H1 (cell line): ENCODE measurements at regions not wholly inside any gene's neighbourhood (a gene's known extent, or its start where the extent isn't known, plus 50 kb on each side); places are given as distances from the start of the nearest gene placed in this dataset.

Experiments
- CTCF ChIA-PET: fragments of 300-600 bp; sonication (Branson Sonifier 250); formaldehyde crosslinking; loops from one replicate; lab custom pipeline; 2021; ENCODE audit not compliant: partially characterized antibody; lab: Charles Lee
- POLR2A ChIA-PET: fragments of 300-600 bp; sonication (Branson Sonifier 250); formaldehyde crosslinking; loops from one replicate; lab custom pipeline; 2021; ENCODE audit warnings: inconsistent platforms; ENCODE audit not compliant: partially characterized antibody; lab: Charles Lee
- DNase-seq, 2 experiments: peaks; one replicate each; pipeline versions ENCODE4 v3.0.0 to v3.0.0-alpha.2; 2010 to 2022; ENCODE audit warnings: low spot score in 2 of 2, low read depth in 1 of 2, mixed read lengths in 1 of 2
- FAIRE-seq: peaks from 2 replicates; lab custom pipeline; 2011; peaks lifted over from hg19 to GRCh38; lab: Jason Lieb, UNC
- H2AFZ ChIP-seq: 2 replicates; pipeline ENCODE4 v1.8.1; 2012; ENCODE audit warnings: low read length, inconsistent platforms
- H2AK5ac ChIP-seq: 2 replicates; pipeline ENCODE4 v1.6.1; 2013; ENCODE audit warnings: low read depth, low read length
- H2BK120ac ChIP-seq: replicated peaks from 2 replicates; pipeline ENCODE3; 2013; ENCODE audit warnings: low read depth, low read length, inconsistent platforms
- H2BK12ac ChIP-seq: 2 replicates; pipeline ENCODE4 v1.6.1; 2013; ENCODE audit warnings: low read depth, low read length
- H2BK15ac ChIP-seq: 2 replicates; pipeline ENCODE4 v1.6.1; 2013; ENCODE audit warnings: low read length
- H2BK20ac ChIP-seq: 2 replicates; pipeline ENCODE4 v1.6.1; 2013; ENCODE audit warnings: low read length
- H2BK5ac ChIP-seq: 2 replicates; pipeline ENCODE4 v1.6.1; 2013; ENCODE audit warnings: low read depth, low read length
- H3K14ac ChIP-seq: 2 replicates; pipeline ENCODE4 v1.6.1; 2013; ENCODE audit warnings: inconsistent platforms; ENCODE audit not compliant: insufficient read length
- H3K18ac ChIP-seq: 2 replicates; pipeline ENCODE4 v1.6.1; 2013; ENCODE audit warnings: low read length; ENCODE audit errors: extremely low read depth
- H3K23ac ChIP-seq: 2 replicates; pipeline ENCODE4 v1.6.1; 2013; ENCODE audit warnings: inconsistent platforms; ENCODE audit not compliant: insufficient read length
- H3K23me2 ChIP-seq: 2 replicates; pipeline ENCODE4 v1.6.1; 2013; ENCODE audit warnings: low read depth, low read length
- H3K27ac ChIP-seq: 2 replicates; pipeline ENCODE4 v1.6.1; 2011; ENCODE audit warnings: low read depth, low read length, inconsistent platforms
- H3K27me3 ChIP-seq, 4 experiments: replicated peaks in 1 of 4; 1 replicate in 1 of 4; 2 replicates in 3 of 4; pipeline versions ENCODE4 v1.6.1 to v1.8.1; 2011 to 2013; ENCODE audit warnings: low read length in 3 of 4, mild to moderate bottlenecking in 3 of 4, inconsistent platforms in 2 of 4, mixed read lengths in 2 of 4, moderate library complexity in 1 of 4; ENCODE audit not compliant: control insufficient read depth in 3 of 4, insufficient read depth in 3 of 4; ENCODE audit errors: extremely low read depth in 1 of 4
- H3K36me3 ChIP-seq, 4 experiments: 2 replicates each; pipeline versions ENCODE4 v1.6.1 to v1.8.1; 2011 to 2013; ENCODE audit warnings: mild to moderate bottlenecking in 4 of 4, low read length in 3 of 4, moderate library complexity in 2 of 4, control low read depth in 1 of 4, inconsistent platforms in 1 of 4; ENCODE audit not compliant: insufficient read depth in 4 of 4, control insufficient read depth in 2 of 4
- H3K4ac ChIP-seq: replicated peaks from 2 replicates; pipeline ENCODE3; 2013; ENCODE audit warnings: low read length, low read depth, mixed read lengths, inconsistent platforms; ENCODE audit not compliant: insufficient read length
- H3K4me1 ChIP-seq, 4 experiments: replicated peaks in 1 of 4; 1 replicate in 1 of 4; 2 replicates in 3 of 4; pipeline versions ENCODE4 v1.6.1 to v1.8.1; 2011 to 2013; ENCODE audit warnings: low read length in 3 of 4, inconsistent platforms in 2 of 4, mixed read lengths in 1 of 4; ENCODE audit not compliant: insufficient read depth in 4 of 4, control insufficient read depth in 3 of 4
- H3K4me2 ChIP-seq, 2 experiments: 2 replicates each; pipeline versions ENCODE4 v1.6.1 to v1.8.1; 2011 to 2013; ENCODE audit warnings: low read depth in 2 of 2, low read length in 2 of 2, control low read depth in 1 of 2, inconsistent platforms in 1 of 2, mild to moderate bottlenecking in 1 of 2; ENCODE audit not compliant: insufficient read depth in 1 of 2
- H3K4me3 ChIP-seq, 4 experiments: fragments of 200-600, 300-600 bp in 1 of 4; sonication (generic), shearing (Covaris generic), sonication (Bioruptor Twin) in 1 of 4; 2 replicates each; pipeline versions ENCODE4 v1.5.1 to v1.8.1; 2011 to 2016; ENCODE audit warnings: low read length in 4 of 4, low read depth in 3 of 4, control low read depth in 2 of 4, inconsistent platforms in 2 of 4, mild to moderate bottlenecking in 2 of 4, mixed read lengths in 1 of 4, moderate library complexity in 1 of 4; ENCODE audit not compliant: insufficient read depth in 2 of 4; ENCODE audit errors: extremely low read depth in 1 of 4
- H3K56ac ChIP-seq: replicated peaks from 2 replicates; pipeline ENCODE3; 2013; ENCODE audit warnings: low read depth, mild to moderate bottlenecking, mixed read lengths, low read length, inconsistent platforms; ENCODE audit not compliant: insufficient read length
- H3K79me1 ChIP-seq: 2 replicates; pipeline ENCODE4 v1.6.1; 2013; ENCODE audit warnings: low read depth, low read length, control low read depth
- H3K79me2 ChIP-seq, 2 experiments: 2 replicates each; pipeline versions ENCODE4 v1.6.1 to v1.8.1; 2012 to 2013; ENCODE audit warnings: low read length in 2 of 2, mild to moderate bottlenecking in 2 of 2, inconsistent platforms in 1 of 2; ENCODE audit not compliant: insufficient read depth in 2 of 2, control insufficient read depth in 1 of 2
- H3K9ac ChIP-seq, 4 experiments: replicated peaks in 1 of 4; 1 replicate in 1 of 4; 2 replicates in 3 of 4; pipeline versions ENCODE4 v1.6.1 to v1.8.1; 2011 to 2013; ENCODE audit warnings: low read depth in 3 of 4, low read length in 3 of 4, control low read depth in 2 of 4, mild to moderate bottlenecking in 2 of 4, moderate library complexity in 2 of 4, inconsistent platforms in 1 of 4; ENCODE audit errors: extremely low read depth in 1 of 4
- H3K9me3 ChIP-seq, 2 experiments: 2 replicates each; pipeline versions ENCODE4 v1.6.1 to v1.8.1; 2012 to 2013; ENCODE audit warnings: mild to moderate bottlenecking in 2 of 2, moderate library complexity in 2 of 2, control low read depth in 1 of 2, inconsistent platforms in 1 of 2, low read depth in 1 of 2, low read length in 1 of 2, mixed read lengths in 1 of 2; ENCODE audit not compliant: insufficient read depth in 2 of 2
- H4K20me1 ChIP-seq, 2 experiments: replicated peaks in 1 of 2; 2 replicates each; pipeline versions ENCODE3 to v1.8.1; 2011 to 2013; ENCODE audit warnings: inconsistent platforms in 2 of 2, low read length in 2 of 2, mild to moderate bottlenecking in 1 of 2; ENCODE audit not compliant: insufficient read depth in 2 of 2, control insufficient read depth in 1 of 2
- H4K5ac ChIP-seq: 2 replicates; pipeline ENCODE4 v1.6.1; 2013; ENCODE audit warnings: low read length, low read depth, mixed read lengths, inconsistent platforms; ENCODE audit not compliant: insufficient read length
- H4K8ac ChIP-seq: 2 replicates; pipeline ENCODE4 v1.8.0; 2013; ENCODE audit warnings: mild to moderate bottlenecking, moderate library complexity, low read length, inconsistent platforms; ENCODE audit not compliant: insufficient read depth; ENCODE audit errors: extremely low read depth
- H4K91ac ChIP-seq: replicated peaks from 2 replicates; pipeline ENCODE3; 2013; ENCODE audit warnings: low read length, mixed read lengths, inconsistent platforms; ENCODE audit not compliant: insufficient read length
- CTBP2 ChIP-seq: IDR thresholded peaks from 2 replicates; pipeline ENCODE4 v1.7.0; 2011; ENCODE audit warnings: borderline replicate concordance, mild to moderate bottlenecking, moderate library complexity, mixed read lengths, low read length; ENCODE audit not compliant: insufficient read depth, insufficient read length
- EGR1 ChIP-seq: IDR thresholded peaks from 2 replicates; pipeline ENCODE4 v1.6.1; 2011; ENCODE audit warnings: low read depth, low read length, borderline replicate concordance
- MAFK ChIP-seq: IDR thresholded peaks from 2 replicates; pipeline ENCODE4 v1.6.1; 2012; ENCODE audit warnings: low read depth, mild to moderate bottlenecking, improper control_type of control experiment, low read length
- RFX5 ChIP-seq: IDR thresholded peaks from 2 replicates; pipeline ENCODE4 v1.6.1; 2011; ENCODE audit warnings: low read depth, low read length, improper control_type of control experiment, borderline replicate concordance
- SIRT6 ChIP-seq: IDR thresholded peaks from one replicate; pipeline ENCODE4 v1.7.1; 2012; ENCODE audit warnings: low read length, inconsistent platforms
- SP4 ChIP-seq: IDR thresholded peaks from 2 replicates; pipeline ENCODE4 v1.6.1; 2012; ENCODE audit warnings: low read length, inconsistent platforms
- WGBS, 2 experiments: shearing (Covaris generic) in 1 of 2; methylation state at CpG; one replicate each; pipeline versions ENCODE4 v1.1.6 to v1.1.7; 2013 to 2015; ENCODE audit warnings: low lambda C conversion rate in 2 of 2, mixed read lengths in 2 of 2, inconsistent platforms in 1 of 2, low coverage in 1 of 2, missing lambda C conversion rate in 1 of 2; ENCODE audit not compliant: insufficient replicate concordance in 2 of 2, insufficient coverage in 1 of 2, insufficient read length in 1 of 2; ENCODE audit errors: extremely low coverage in 1 of 2, missing lambda C conversion rate in 1 of 2; 5-methylcytosine and 5-hydroxymethylcytosine counted together

DNA sequence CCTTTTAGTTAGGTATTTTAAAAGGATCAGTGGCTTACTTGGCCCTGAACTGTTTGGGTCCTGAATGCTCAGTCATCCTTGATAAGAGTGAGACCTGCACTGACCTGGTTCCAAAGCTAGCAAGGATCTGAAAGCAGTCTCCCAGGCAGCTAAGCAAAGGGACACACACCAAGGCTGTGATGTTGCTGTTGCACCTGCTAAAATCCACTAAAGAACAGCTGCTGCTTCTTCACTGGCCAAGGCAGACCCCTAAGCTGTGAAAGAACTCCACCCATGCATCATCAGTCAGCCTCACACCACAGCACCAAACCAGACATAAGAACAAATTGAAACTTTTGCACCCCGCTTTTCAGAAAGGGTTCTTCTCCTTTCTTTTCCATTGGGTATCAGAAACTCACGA lies 213.4 kb upstream of the STT3B start:
- CTCF ChIA-PET, result interaction anchor here (0.7 kb wide), 1 partner anchor 72 kb away, joined by 3 read pairs; no protein-coding TSS in a partner anchor
- Histone ChIP-seq H3K9ac (no peak overlapping the region), H2BK5ac (no peak overlapping the region), H4K91ac (no peak overlapping the region), H3K4ac (no peak overlapping the region), H2BK12ac (no peak overlapping the region), H3K23ac (no peak overlapping the region), H3K18ac (no peak overlapping the region), H3K4me2 (no peak overlapping the region), H2BK20ac (no peak overlapping the region), H3K27me3 (no peaks in the 10 kb centered on the region), H3K14ac (no peak overlapping the region), H4K20me1 (no peaks in the 10 kb centered on the region), H3K4me3 (no peak overlapping the region), H4K8ac (no peak overlapping the region), H3K23me2 (no peaks in the 10 kb centered on the region), H3K79me1 (no peaks in the 10 kb centered on the region), H2BK15ac (no peak overlapping the region), H2BK120ac (no peak overlapping the region), H3K4me1 (no peaks in the 10 kb centered on the region), H2AK5ac (no peak overlapping the region), H3K9me3 (peaks cover 8 to 9% of the 10 kb centered on the region in 2 experiments; a peak in 1 of 4 replicates), H4K5ac (no peak overlapping the region), H3K27ac (no peak overlapping the region), H3K56ac (no peak overlapping the region), H3K36me3 (no peaks in the 10 kb centered on the region), H3K79me2 (no peaks in the 10 kb centered on the region), H2AFZ (no peak overlapping the region)
- DNase-seq (no peak), FAIRE-seq (no peak)
- 97% methylated on average over 2 of the region's 2 CpGs; no CpG with 5 or more reads in 1 of the 2 experiments for WGBS, 2 experiments
- TF ChIP-seq EGR1 (no peak), SIRT6 (no peak), CTBP2 (no peak), SP4 (no peak), RFX5 (no peak), MAFK (no peak)
- POLR2A ChIA-PET, result no interaction called here
